Nephron (organoid): ENCODE measurements at regions not wholly inside any gene's neighbourhood (a gene's known extent, or its start where the extent isn't known, plus 50 kb on each side); places are given as distances from the start of the nearest gene placed in this dataset.

Experiments used
- H3K27ac Mint-ChIP-seq, 3 experiments: 2 replicates each; pipeline ENCODE4 v1.8.0; 2020; ENCODE audit warnings: mixed read lengths in 3 of 3, mild to moderate bottlenecking in 2 of 3, moderate library complexity in 1 of 3
- H3K27me3 Mint-ChIP-seq: 2 replicates; pipeline ENCODE4 v1.8.0; 2021; ENCODE audit warnings: low read depth, mild to moderate bottlenecking, moderate library complexity, mixed read lengths
- H3K36me3 Mint-ChIP-seq: 2 replicates; pipeline ENCODE4 v1.8.0; 2020; ENCODE audit warnings: low read depth, mixed read lengths
- H3K4me1 Mint-ChIP-seq: 2 replicates; pipeline ENCODE4 v1.8.0; 2020; ENCODE audit warnings: mixed read lengths
- H3K4me3 Mint-ChIP-seq, 3 experiments: 2 replicates each; pipeline ENCODE4 v1.8.0; 2020; ENCODE audit warnings: mild to moderate bottlenecking in 3 of 3, mixed read lengths in 3 of 3, moderate library complexity in 2 of 3
- H3K9me3 Mint-ChIP-seq: 2 replicates; pipeline ENCODE4 v1.8.0; 2020; ENCODE audit warnings: mixed read lengths
- TF ChIP-seq, protein P1 (sequence below), 3 experiments: fragments of 200-600 bp; sonication (generic); IDR thresholded peaks; one replicate each; pipeline ENCODE4 v1.5.0; 2021; ENCODE audit warnings: antibody characterized with exemption in 3 of 3; ENCODE audit not compliant: unreplicated experiment in 3 of 3

DNA sequence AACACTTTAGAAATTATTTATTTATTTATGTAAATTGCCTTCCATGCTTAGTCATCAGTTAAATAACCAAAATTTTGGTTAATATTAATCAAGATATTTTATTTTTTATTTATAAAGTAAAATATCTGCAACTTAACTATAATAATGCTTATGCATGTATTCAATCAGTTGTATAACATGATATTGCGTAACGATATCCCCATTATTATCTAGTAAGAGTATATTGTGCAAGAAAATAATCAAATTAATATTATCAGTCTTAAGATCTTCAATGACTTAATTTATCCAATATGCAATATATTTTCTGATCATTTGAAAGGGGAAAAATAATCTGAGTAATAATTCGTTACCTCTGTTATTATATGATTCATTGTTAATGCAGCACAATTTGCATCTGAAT is 596.7 kb downstream of the GABRG1 start:
- H3K27ac Mint-ChIP-seq, result no peak overlapping the region
- peaks cover 4% of the 10 kb centered on the region for H3K27me3 Mint-ChIP-seq
- TF ChIP-seq, protein P1, sequence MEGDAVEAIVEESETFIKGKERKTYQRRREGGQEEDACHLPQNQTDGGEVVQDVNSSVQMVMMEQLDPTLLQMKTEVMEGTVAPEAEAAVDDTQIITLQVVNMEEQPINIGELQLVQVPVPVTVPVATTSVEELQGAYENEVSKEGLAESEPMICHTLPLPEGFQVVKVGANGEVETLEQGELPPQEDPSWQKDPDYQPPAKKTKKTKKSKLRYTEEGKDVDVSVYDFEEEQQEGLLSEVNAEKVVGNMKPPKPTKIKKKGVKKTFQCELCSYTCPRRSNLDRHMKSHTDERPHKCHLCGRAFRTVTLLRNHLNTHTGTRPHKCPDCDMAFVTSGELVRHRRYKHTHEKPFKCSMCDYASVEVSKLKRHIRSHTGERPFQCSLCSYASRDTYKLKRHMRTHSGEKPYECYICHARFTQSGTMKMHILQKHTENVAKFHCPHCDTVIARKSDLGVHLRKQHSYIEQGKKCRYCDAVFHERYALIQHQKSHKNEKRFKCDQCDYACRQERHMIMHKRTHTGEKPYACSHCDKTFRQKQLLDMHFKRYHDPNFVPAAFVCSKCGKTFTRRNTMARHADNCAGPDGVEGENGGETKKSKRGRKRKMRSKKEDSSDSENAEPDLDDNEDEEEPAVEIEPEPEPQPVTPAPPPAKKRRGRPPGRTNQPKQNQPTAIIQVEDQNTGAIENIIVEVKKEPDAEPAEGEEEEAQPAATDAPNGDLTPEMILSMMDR (IDR thresholded peaks at IDR 0.05; ENCODE audit: unreplicated experiment in 3 of 3), result no peak
- no peak overlapping the region for H3K4me3 Mint-ChIP-seq
- H3K4me1 Mint-ChIP-seq, result no peaks in the 10 kb centered on the region
- H3K9me3 Mint-ChIP-seq, result peaks cover 8% of the 10 kb centered on the region
- H3K36me3 Mint-ChIP-seq, result no peaks in the 10 kb centered on the region

DNA sequence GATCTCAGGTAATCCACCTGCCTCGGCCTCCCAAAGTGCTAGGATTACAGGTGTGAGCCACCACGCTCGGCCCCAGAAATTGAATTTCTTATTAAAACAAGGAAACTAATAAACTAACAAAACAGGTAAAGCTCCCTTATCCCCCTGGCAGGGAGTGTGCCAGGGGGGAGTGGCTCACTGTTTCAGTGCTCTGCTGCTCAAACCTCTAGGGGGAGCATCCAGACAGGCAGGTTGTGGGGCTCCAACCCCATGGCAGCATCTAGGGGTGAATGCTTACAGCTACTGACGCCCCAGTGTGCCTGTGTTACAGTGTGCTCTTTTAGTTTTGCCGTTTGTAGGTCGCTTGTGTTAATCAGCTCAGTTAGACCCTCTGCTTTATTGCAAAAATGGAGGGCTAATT is 605.0 kb downstream of the GABRG1 start:
- H3K4me1 Mint-ChIP-seq, result no peaks in the 10 kb centered on the region
- H3K27me3 Mint-ChIP-seq, result no peaks in the 10 kb centered on the region
- no peak overlapping the region for H3K4me3 Mint-ChIP-seq
- no peaks in the 10 kb centered on the region for H3K9me3 Mint-ChIP-seq
- TF ChIP-seq, protein P1 (IDR thresholded peaks at IDR 0.05; ENCODE audit: unreplicated experiment in 3 of 3), result no peak
- H3K27ac Mint-ChIP-seq, result no peak overlapping the region
- no peaks in the 10 kb centered on the region for H3K36me3 Mint-ChIP-seq

DNA sequence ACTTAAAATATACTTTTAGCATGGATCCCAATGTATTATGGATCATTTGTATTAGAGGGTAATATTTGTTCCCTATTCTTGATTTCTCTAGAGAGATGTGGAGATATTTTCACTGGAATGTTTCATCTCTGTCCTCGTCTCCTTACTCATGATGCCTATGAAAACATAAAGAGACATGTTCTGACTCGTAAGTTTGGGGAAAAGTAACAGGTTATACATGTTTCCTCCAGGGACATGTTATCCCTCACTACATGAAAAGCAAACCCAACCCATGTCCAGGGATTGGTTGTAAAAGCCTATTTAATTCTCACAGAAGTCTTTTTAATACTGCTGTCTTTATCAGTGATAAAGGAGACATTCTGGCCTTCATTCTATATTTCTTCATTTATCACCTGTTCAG is 621.4 kb downstream of the GABRG1 start:
- Mint-ChIP-seq H3K27me3 (no peaks in the 10 kb centered on the region), H3K4me3 (no peak overlapping the region), H3K36me3 (no peaks in the 10 kb centered on the region), H3K27ac (no peak overlapping the region), H3K4me1 (no peaks in the 10 kb centered on the region), H3K9me3 (no peaks in the 10 kb centered on the region)
- TF ChIP-seq, protein P1 (IDR thresholded peaks at IDR 0.05; ENCODE audit: unreplicated experiment in 3 of 3), result no peak

DNA sequence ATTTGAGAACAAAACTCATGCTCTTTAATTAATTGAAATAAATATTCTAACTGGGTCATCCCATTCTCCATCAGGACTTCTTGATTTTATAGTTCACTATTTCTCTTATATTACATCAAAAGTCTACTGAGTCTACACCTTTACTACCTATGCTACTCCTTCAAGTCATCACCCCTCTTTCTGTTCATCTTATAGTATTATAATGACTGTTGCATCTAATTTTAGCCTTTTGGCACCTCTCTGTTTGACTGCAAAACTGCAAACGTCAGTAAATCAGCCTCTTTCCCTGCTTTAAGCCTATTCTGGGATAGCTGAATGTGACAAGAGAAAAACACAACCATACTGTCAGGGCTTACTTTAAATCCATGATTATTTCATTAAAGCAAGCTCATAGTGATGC is 639.1 kb downstream of the GABRG1 start:
- no peak overlapping the region for H3K4me3 Mint-ChIP-seq
- TF ChIP-seq, protein P1 (IDR thresholded peaks at IDR 0.05; ENCODE audit: unreplicated experiment in 3 of 3), result no peak
- H3K27me3 Mint-ChIP-seq, result no peaks in the 10 kb centered on the region
- no peaks in the 10 kb centered on the region for H3K4me1 Mint-ChIP-seq
- H3K36me3 Mint-ChIP-seq, result no peaks in the 10 kb centered on the region
- no peaks in the 10 kb centered on the region for H3K9me3 Mint-ChIP-seq
- no peak overlapping the region for H3K27ac Mint-ChIP-seq

DNA sequence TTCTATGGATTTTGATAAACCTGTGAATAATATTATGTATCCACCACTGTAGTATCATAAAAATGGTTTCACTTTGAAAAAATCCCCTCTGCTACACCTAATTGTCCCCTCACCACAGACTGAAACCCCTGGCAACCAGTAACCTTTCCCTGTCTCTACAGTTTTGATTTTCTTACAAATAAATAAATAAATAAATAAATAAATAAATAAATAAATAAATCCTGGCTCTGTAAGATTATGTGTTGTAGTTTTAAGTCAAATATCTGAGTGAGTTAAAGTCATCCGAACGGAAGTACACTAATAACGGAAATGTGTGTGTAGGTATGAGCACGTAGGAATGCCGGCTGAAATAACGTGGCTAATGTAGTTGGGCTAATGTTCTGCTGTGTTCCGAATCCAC is 641.5 kb downstream of the GABRG1 start:
- TF ChIP-seq, protein P1 (IDR thresholded peaks at IDR 0.05; ENCODE audit: unreplicated experiment in 3 of 3), result no peak
- Mint-ChIP-seq H3K9me3 (no peaks in the 10 kb centered on the region), H3K4me3 (no peak overlapping the region), H3K36me3 (no peaks in the 10 kb centered on the region), H3K4me1 (no peaks in the 10 kb centered on the region), H3K27me3 (no peaks in the 10 kb centered on the region), H3K27ac (no peak overlapping the region)

DNA sequence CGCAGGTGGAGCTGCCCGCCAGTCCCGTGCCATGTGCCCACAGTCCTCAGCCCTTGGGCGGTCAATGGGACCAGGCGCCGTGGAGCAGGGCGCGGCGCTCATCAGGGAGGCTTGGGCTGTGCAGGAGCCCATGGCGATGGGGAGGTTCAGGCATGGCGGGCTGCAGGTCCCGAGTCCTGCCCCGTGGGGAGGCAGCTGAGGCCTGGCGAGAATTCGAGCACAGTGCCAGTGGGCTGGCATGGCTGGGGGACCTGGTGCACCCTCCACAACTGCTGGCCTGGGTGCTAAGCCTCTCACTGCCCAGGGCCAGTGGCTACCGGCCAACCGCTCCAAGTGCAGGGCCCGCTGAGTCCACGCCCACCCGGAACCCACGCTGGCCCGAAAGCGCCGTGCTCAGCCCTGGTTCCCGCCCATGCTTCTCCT is 646.5 kb downstream of the GABRG1 start:
- Mint-ChIP-seq H3K4me3 (no peak overlapping the region), H3K9me3 (peaks cover 7% of the 10 kb centered on the region), H3K36me3 (no peaks in the 10 kb centered on the region), H3K4me1 (peaks cover 6% of the 10 kb centered on the region), H3K27me3 (no peaks in the 10 kb centered on the region), H3K27ac (no peak overlapping the region)
- TF ChIP-seq, protein P1 (IDR thresholded peaks at IDR 0.05; ENCODE audit: unreplicated experiment in 3 of 3), result no peak
